ENCODE measurements at regions not wholly inside any gene's neighbourhood (a gene's known extent, or its start where the extent isn't known, plus 50 kb on each side); places are given as distances from the start of the nearest gene placed in this dataset.
"Not testable (repeated sequence)": the region's sequence is repeated elsewhere in the genome, so short reads cannot be mapped to it uniquely, and the experiment has no call there.

GRCh38 chr9:6099346-6099745 lies 83.9 kb upstream of the RANBP6 start:
- intact Hi-C loops (cut with DNase I; ENCODE audit: low total_unique reads): loop anchor here (10.0 kb wide), 1 partner anchor 1515 kb away; no protein-coding TSS in a partner anchor
- not testable (repeated sequence) for DNase-seq (ENCODE audit: low spot score in 2 of 2)

GRCh38 chr9:6098431-6098830 lies 83.0 kb upstream of the RANBP6 start:
- intact Hi-C loops (cut with DNase I; ENCODE audit: low total_unique reads): loop anchor here (10.0 kb wide), 1 partner anchor 1514 kb away; no protein-coding TSS in a partner anchor
- TF ChIP-seq CTCF (IDR thresholded peaks at IDR 0.05) (no peak), POLR2A (IDR thresholded peaks at IDR 0.05) (no peak)
- no peak overlapping the region for H3K4me3 ChIP-seq (ENCODE audit: low read depth, poor library complexity, severe bottlenecking)
- WGBS, 2 donors: 87 to 91% methylated on average over 1 of the region's 1 CpG
- no peak for DNase-seq (ENCODE audit: low spot score in 2 of 2)

More at GRCh38 chr9:6099346-6099745, 83.9 kb upstream of the RANBP6 start:
- H3K4me3 ChIP-seq (ENCODE audit: low read depth, poor library complexity, severe bottlenecking): not testable (repeated sequence)

- no peak for DNase-seq (ENCODE audit: low spot score in 2 of 2)
- no peak for TF ChIP-seq CTCF (IDR thresholded peaks at IDR 0.05)
- no peak for TF ChIP-seq POLR2A (IDR thresholded peaks at IDR 0.05)
- 62 to 77% methylated on average over 3 of the region's 3 CpGs for WGBS, 2 donors
- intact Hi-C loops (cut with DNase I; ENCODE audit: low total_unique reads): loop anchor here (10.0 kb wide), 1 partner anchor 1512 kb away; no protein-coding TSS in a partner anchor
- no peak overlapping the region for H3K4me3 ChIP-seq (ENCODE audit: low read depth, poor library complexity, severe bottlenecking)
Measured at GRCh38 chr9:6096821-6097220, 81.4 kb upstream of the RANBP6 start.

GRCh38 chr9:6090277-6091210 lies 75.1 kb upstream of the RANBP6 start:
- 51 to 56% methylated on average over 1 of the region's 1 CpG for WGBS, 2 donors
- H3K4me3 ChIP-seq (ENCODE audit: low read depth, poor library complexity, severe bottlenecking): no peak overlapping the region
- no peak for TF ChIP-seq CTCF (IDR thresholded peaks at IDR 0.05)
- TF ChIP-seq POLR2A (IDR thresholded peaks at IDR 0.05): no peak
- no peak for DNase-seq (ENCODE audit: low spot score in 2 of 2)
- intact Hi-C loops (cut with DNase I; ENCODE audit: low total_unique reads): loop anchor here (10.0 kb wide), 1 partner anchor 1506 kb away; no protein-coding TSS in a partner anchor

GRCh38 chr9:6089300-6089699 lies 73.9 kb upstream of the RANBP6 start:
- H3K4me3 ChIP-seq (ENCODE audit: low read depth, poor library complexity, severe bottlenecking): no peak overlapping the region
- TF ChIP-seq CTCF (IDR thresholded peaks at IDR 0.05): no peak
- TF ChIP-seq POLR2A (IDR thresholded peaks at IDR 0.05): no peak
- DNase-seq (ENCODE audit: low spot score in 2 of 2): no peak
- intact Hi-C loops (cut with DNase I; ENCODE audit: low total_unique reads): no loop called here
- WGBS, 2 donors: 50% methylated on average over 1 of the region's 1 CpG

- no peak overlapping the region for H3K4me3 ChIP-seq (ENCODE audit: low read depth, poor library complexity, severe bottlenecking)
- 92 to 93% methylated on average over 9 of the region's 9 CpGs for WGBS, 2 donors
- DNase-seq (ENCODE audit: low spot score in 2 of 2): no peak
- TF ChIP-seq POLR2A (IDR thresholded peaks at IDR 0.05): no peak
- no peak for TF ChIP-seq CTCF (IDR thresholded peaks at IDR 0.05)
- intact Hi-C loops (cut with DNase I; ENCODE audit: low total_unique reads): no loop called here
Measured at GRCh38 chr9:6086006-6086655, 70.7 kb upstream of the RANBP6 start.

Measured in lower leg skin (tissue), 4 donors.